SK-N-SH treated with all-trans-retinoic acid at 6 μM for 48 hours (cell line): ENCODE measurements at regions not wholly inside any gene's neighbourhood (a gene's known extent, or its start where the extent isn't known, plus 50 kb on each side); places are given as distances from the start of the nearest gene placed in this dataset.
"Not testable (repeated sequence)": the region's sequence is repeated elsewhere in the genome, so short reads cannot be mapped to it uniquely, and the experiment has no call there.

Experiments used
- ATAC-seq: fragments of 200-7000 bp; cut with Tn5 transposase; 3 replicates; pipeline ENCODE4 v1.9.1; 2020; ENCODE audit warnings: mild to moderate bottlenecking, moderate library complexity
- ARNTL ChIP-seq: fragments of 450-650 bp; formaldehyde crosslinking; IDR thresholded peaks from 2 replicates; pipeline ENCODE4 v1.5.0; 2020; ENCODE audit warnings: low read depth, mild to moderate bottlenecking, moderate library complexity, borderline replicate concordance
- BACH2 ChIP-seq: fragments of 250-450 bp; sonication (Bioruptor Pico); IDR thresholded peaks from 2 replicates; pipeline ENCODE4 v1.9.0; 2021; ENCODE audit warnings: mild to moderate bottlenecking, borderline replicate concordance
- CREB5 ChIP-seq: fragments of 250-450 bp; sonication (Bioruptor Pico); IDR thresholded peaks from 2 replicates; pipeline ENCODE4 v1.5.1; 2020; ENCODE audit warnings: low read depth, mild to moderate bottlenecking, moderate library complexity
- CSRNP3 ChIP-seq: fragments of 250-450 bp; sonication (Bioruptor Pico); IDR thresholded peaks from 2 replicates; pipeline ENCODE4 v1.5.1; 2021; ENCODE audit warnings: mild to moderate bottlenecking, moderate library complexity
- ESRRG ChIP-seq: fragments of 250-450 bp; sonication (Bioruptor Pico); IDR thresholded peaks from 2 replicates; pipeline ENCODE4 v1.6.1; 2021; ENCODE audit warnings: mild to moderate bottlenecking
- GLIS3 ChIP-seq: fragments of 250-450 bp; sonication (Bioruptor Pico); IDR thresholded peaks from 2 replicates; pipeline ENCODE4 v1.5.0; 2020; ENCODE audit warnings: mild to moderate bottlenecking, moderate library complexity
- ISL1 ChIP-seq: fragments of 250-450 bp; sonication (Bioruptor Pico); IDR thresholded peaks from 2 replicates; pipeline ENCODE4 v2.1.2; 2022; ENCODE audit warnings: mild to moderate bottlenecking, moderate library complexity
- OSR1 ChIP-seq: fragments of 250-450 bp; sonication (Bioruptor Pico); IDR thresholded peaks from 2 replicates; pipeline ENCODE4 v1.8.0; 2022; ENCODE audit warnings: moderate library complexity, mild to moderate bottlenecking, inconsistent platforms
- PATZ1 ChIP-seq: fragments of 250-450 bp; sonication (Bioruptor Pico); IDR thresholded peaks from 2 replicates; pipeline ENCODE4 v1.8.0; 2020; ENCODE audit warnings: mild to moderate bottlenecking, moderate library complexity, borderline replicate concordance
- POU6F1 ChIP-seq: fragments of 250-450 bp; sonication (Bioruptor Pico); IDR thresholded peaks from 2 replicates; pipeline ENCODE4 v1.8.0; 2021; ENCODE audit warnings: low read depth, mild to moderate bottlenecking, moderate library complexity, borderline replicate concordance
- PPARA ChIP-seq: fragments of 250-450 bp; sonication (Bioruptor Pico); IDR thresholded peaks from 2 replicates; pipeline ENCODE4 v1.5.0; 2020; ENCODE audit warnings: mild to moderate bottlenecking, borderline replicate concordance
- RARB ChIP-seq: fragments of 250-450 bp; sonication (Bioruptor Pico); IDR thresholded peaks from 2 replicates; pipeline ENCODE4 v1.8.0; 2021; ENCODE audit warnings: mild to moderate bottlenecking, moderate library complexity
- SNAI2 ChIP-seq: fragments of 250-450 bp; sonication (Bioruptor Pico); IDR thresholded peaks from 2 replicates; pipeline ENCODE4 v1.5.0; 2020; ENCODE audit warnings: mild to moderate bottlenecking, moderate library complexity
- TCF4 ChIP-seq: fragments of 250-450 bp; sonication (Bioruptor Pico); IDR thresholded peaks from 2 replicates; pipeline ENCODE4 v1.8.0; 2021; ENCODE audit warnings: mild to moderate bottlenecking, moderate library complexity, borderline replicate concordance
- TOX ChIP-seq: fragments of 250-450 bp; sonication (Bioruptor Pico); IDR thresholded peaks from 2 replicates; pipeline ENCODE4 v1.8.0; 2021; ENCODE audit warnings: mild to moderate bottlenecking, moderate library complexity, borderline replicate concordance
- ZC3H10 ChIP-seq: fragments of 250-450 bp; sonication (Bioruptor Pico); IDR thresholded peaks from 2 replicates; pipeline ENCODE4 v1.5.1; 2021; ENCODE audit warnings: mild to moderate bottlenecking, moderate library complexity
- ZFP3 ChIP-seq: fragments of 250-450 bp; sonication (Bioruptor Pico); IDR thresholded peaks from 2 replicates; pipeline ENCODE4 v1.5.0; 2020; ENCODE audit warnings: mild to moderate bottlenecking, moderate library complexity
- ZNF565 ChIP-seq: fragments of 450-650 bp; formaldehyde crosslinking; conservative IDR thresholded peaks from 2 replicates; pipeline ENCODE4 v1.5.0; 2020; ENCODE audit warnings: low read depth, mild to moderate bottlenecking, moderate library complexity
- ZNF70 ChIP-seq: fragments of 450-650 bp; formaldehyde crosslinking; IDR thresholded peaks from 2 replicates; pipeline ENCODE4 v1.5.0; 2020; ENCODE audit warnings: mild to moderate bottlenecking, moderate library complexity
- ZNF8 ChIP-seq: fragments of 450-650 bp; formaldehyde crosslinking; IDR thresholded peaks from 2 replicates; pipeline ENCODE4 v1.5.0; 2020; ENCODE audit warnings: mild to moderate bottlenecking, moderate library complexity

GRCh38 chr3:139111392-139112229 is 66.9 kb upstream of the PRR23C start:
- TF ChIP-seq GLIS3 (CRISPR knock-in tag) (no peak), ZNF565 (CRISPR knock-in tag) (no peak)
- TF ChIP-seq, all 23 proteins: peak for 0
- ATAC-seq = peak; percentile 95

- no peak for TF ChIP-seq ZC3H10 (CRISPR knock-in tag)
- TF ChIP-seq ISL1 (CRISPR knock-in tag) = no peak
- TF ChIP-seq RARB = no peak
- no peak for TF ChIP-seq ESRRG
- TF ChIP-seq, all 23 proteins: peak for 0
- ATAC-seq = peak; percentile 10; the same call in 1 of the 3 replicates
Measured at GRCh38 chr3:139112230-139112558, 67.5 kb upstream of the PRR23C start.

GRCh38 chr3:139113231-139113992 is 68.7 kb upstream of the PRR23C start:
- ATAC-seq = peak; percentile 34
- TF ChIP-seq TCF4 (CRISPR knock-in tag) (no peak), CREB5 (CRISPR knock-in tag) (no peak), OSR1 (no peak), GLIS3 (CRISPR knock-in tag) (no peak), PPARA (no peak), TOX (CRISPR knock-in tag) (no peak), ARNTL (CRISPR knock-in tag) (no peak), ZNF8 (CRISPR knock-in tag) (no peak), BACH2 (CRISPR knock-in tag) (no peak), RARB (no peak), ZC3H10 (CRISPR knock-in tag) (no peak), POU6F1 (no peak), ISL1 (CRISPR knock-in tag) (no peak), SNAI2 (no peak), CSRNP3 (CRISPR knock-in tag) (no peak), PATZ1 (no peak), ZNF565 (CRISPR knock-in tag) (no peak)

- ATAC-seq = no peak
- no peak for TF ChIP-seq ZNF70 (CRISPR knock-in tag)
- TF ChIP-seq OSR1 = no peak
- TF ChIP-seq PPARA = no peak
- TF ChIP-seq ZC3H10 (CRISPR knock-in tag) = no peak
- no peak for TF ChIP-seq SNAI2
- TF ChIP-seq ZFP3 = no peak
- no peak for TF ChIP-seq TCF4 (CRISPR knock-in tag)
- TF ChIP-seq, all 23 proteins: peak for 0
Measured at GRCh38 chr3:139113993-139114375, 69.3 kb upstream of the PRR23C start.

- ATAC-seq = not testable (repeated sequence)
Measured at GRCh38 chr3:139116631-139117030, 71.9 kb upstream of the PRR23C start.
